H1 (cell line): ENCODE measurements at regions not wholly inside any gene's neighbourhood (a gene's known extent, or its start where the extent isn't known, plus 50 kb on each side); places are given as distances from the start of the nearest gene placed in this dataset.

ENCODE experiments used
- CTCF ChIA-PET: fragments of 300-600 bp; sonication (Branson Sonifier 250); formaldehyde crosslinking; loops from one replicate; lab custom pipeline; 2021; ENCODE audit not compliant: partially characterized antibody; lab: Charles Lee
- POLR2A ChIA-PET: fragments of 300-600 bp; sonication (Branson Sonifier 250); formaldehyde crosslinking; loops from one replicate; lab custom pipeline; 2021; ENCODE audit warnings: inconsistent platforms; ENCODE audit not compliant: partially characterized antibody; lab: Charles Lee
- DNase-seq, 2 experiments: peaks; one replicate each; pipeline versions ENCODE4 v3.0.0 to v3.0.0-alpha.2; 2010 to 2022; ENCODE audit warnings: low spot score in 2 of 2, low read depth in 1 of 2, mixed read lengths in 1 of 2
- FAIRE-seq: peaks from 2 replicates; lab custom pipeline; 2011; peaks lifted over from hg19 to GRCh38; lab: Jason Lieb, UNC
- H2AFZ ChIP-seq: 2 replicates; pipeline ENCODE4 v1.8.1; 2012; ENCODE audit warnings: low read length, inconsistent platforms
- H2AK5ac ChIP-seq: 2 replicates; pipeline ENCODE4 v1.6.1; 2013; ENCODE audit warnings: low read depth, low read length
- H2BK120ac ChIP-seq: replicated peaks from 2 replicates; pipeline ENCODE3; 2013; ENCODE audit warnings: low read depth, low read length, inconsistent platforms
- H2BK12ac ChIP-seq: 2 replicates; pipeline ENCODE4 v1.6.1; 2013; ENCODE audit warnings: low read depth, low read length
- H2BK15ac ChIP-seq: 2 replicates; pipeline ENCODE4 v1.6.1; 2013; ENCODE audit warnings: low read length
- H2BK20ac ChIP-seq: 2 replicates; pipeline ENCODE4 v1.6.1; 2013; ENCODE audit warnings: low read length
- H2BK5ac ChIP-seq: 2 replicates; pipeline ENCODE4 v1.6.1; 2013; ENCODE audit warnings: low read depth, low read length
- H3K14ac ChIP-seq: 2 replicates; pipeline ENCODE4 v1.6.1; 2013; ENCODE audit warnings: inconsistent platforms; ENCODE audit not compliant: insufficient read length
- H3K18ac ChIP-seq: 2 replicates; pipeline ENCODE4 v1.6.1; 2013; ENCODE audit warnings: low read length; ENCODE audit errors: extremely low read depth
- H3K23ac ChIP-seq: 2 replicates; pipeline ENCODE4 v1.6.1; 2013; ENCODE audit warnings: inconsistent platforms; ENCODE audit not compliant: insufficient read length
- H3K23me2 ChIP-seq: 2 replicates; pipeline ENCODE4 v1.6.1; 2013; ENCODE audit warnings: low read depth, low read length
- H3K27ac ChIP-seq: 2 replicates; pipeline ENCODE4 v1.6.1; 2011; ENCODE audit warnings: low read depth, low read length, inconsistent platforms
- H3K27me3 ChIP-seq, 4 experiments: replicated peaks in 1 of 4; 1 replicate in 1 of 4; 2 replicates in 3 of 4; pipeline versions ENCODE4 v1.6.1 to v1.8.1; 2011 to 2013; ENCODE audit warnings: low read length in 3 of 4, mild to moderate bottlenecking in 3 of 4, inconsistent platforms in 2 of 4, mixed read lengths in 2 of 4, moderate library complexity in 1 of 4; ENCODE audit not compliant: control insufficient read depth in 3 of 4, insufficient read depth in 3 of 4; ENCODE audit errors: extremely low read depth in 1 of 4
- H3K36me3 ChIP-seq, 4 experiments: 2 replicates each; pipeline versions ENCODE4 v1.6.1 to v1.8.1; 2011 to 2013; ENCODE audit warnings: mild to moderate bottlenecking in 4 of 4, low read length in 3 of 4, moderate library complexity in 2 of 4, control low read depth in 1 of 4, inconsistent platforms in 1 of 4; ENCODE audit not compliant: insufficient read depth in 4 of 4, control insufficient read depth in 2 of 4
- H3K4ac ChIP-seq: replicated peaks from 2 replicates; pipeline ENCODE3; 2013; ENCODE audit warnings: low read length, low read depth, mixed read lengths, inconsistent platforms; ENCODE audit not compliant: insufficient read length
- H3K4me1 ChIP-seq, 4 experiments: replicated peaks in 1 of 4; 1 replicate in 1 of 4; 2 replicates in 3 of 4; pipeline versions ENCODE4 v1.6.1 to v1.8.1; 2011 to 2013; ENCODE audit warnings: low read length in 3 of 4, inconsistent platforms in 2 of 4, mixed read lengths in 1 of 4; ENCODE audit not compliant: insufficient read depth in 4 of 4, control insufficient read depth in 3 of 4
- H3K4me2 ChIP-seq, 2 experiments: 2 replicates each; pipeline versions ENCODE4 v1.6.1 to v1.8.1; 2011 to 2013; ENCODE audit warnings: low read depth in 2 of 2, low read length in 2 of 2, control low read depth in 1 of 2, inconsistent platforms in 1 of 2, mild to moderate bottlenecking in 1 of 2; ENCODE audit not compliant: insufficient read depth in 1 of 2
- H3K4me3 ChIP-seq, 4 experiments: fragments of 200-600, 300-600 bp in 1 of 4; sonication (generic), shearing (Covaris generic), sonication (Bioruptor Twin) in 1 of 4; 2 replicates each; pipeline versions ENCODE4 v1.5.1 to v1.8.1; 2011 to 2016; ENCODE audit warnings: low read length in 4 of 4, low read depth in 3 of 4, control low read depth in 2 of 4, inconsistent platforms in 2 of 4, mild to moderate bottlenecking in 2 of 4, mixed read lengths in 1 of 4, moderate library complexity in 1 of 4; ENCODE audit not compliant: insufficient read depth in 2 of 4; ENCODE audit errors: extremely low read depth in 1 of 4
- H3K56ac ChIP-seq: replicated peaks from 2 replicates; pipeline ENCODE3; 2013; ENCODE audit warnings: low read depth, mild to moderate bottlenecking, mixed read lengths, low read length, inconsistent platforms; ENCODE audit not compliant: insufficient read length
- H3K79me1 ChIP-seq: 2 replicates; pipeline ENCODE4 v1.6.1; 2013; ENCODE audit warnings: low read depth, low read length, control low read depth
- H3K79me2 ChIP-seq, 2 experiments: 2 replicates each; pipeline versions ENCODE4 v1.6.1 to v1.8.1; 2012 to 2013; ENCODE audit warnings: low read length in 2 of 2, mild to moderate bottlenecking in 2 of 2, inconsistent platforms in 1 of 2; ENCODE audit not compliant: insufficient read depth in 2 of 2, control insufficient read depth in 1 of 2
- H3K9ac ChIP-seq, 4 experiments: replicated peaks in 1 of 4; 1 replicate in 1 of 4; 2 replicates in 3 of 4; pipeline versions ENCODE4 v1.6.1 to v1.8.1; 2011 to 2013; ENCODE audit warnings: low read depth in 3 of 4, low read length in 3 of 4, control low read depth in 2 of 4, mild to moderate bottlenecking in 2 of 4, moderate library complexity in 2 of 4, inconsistent platforms in 1 of 4; ENCODE audit errors: extremely low read depth in 1 of 4
- H3K9me3 ChIP-seq, 2 experiments: 2 replicates each; pipeline versions ENCODE4 v1.6.1 to v1.8.1; 2012 to 2013; ENCODE audit warnings: mild to moderate bottlenecking in 2 of 2, moderate library complexity in 2 of 2, control low read depth in 1 of 2, inconsistent platforms in 1 of 2, low read depth in 1 of 2, low read length in 1 of 2, mixed read lengths in 1 of 2; ENCODE audit not compliant: insufficient read depth in 2 of 2
- H4K20me1 ChIP-seq, 2 experiments: replicated peaks in 1 of 2; 2 replicates each; pipeline versions ENCODE3 to v1.8.1; 2011 to 2013; ENCODE audit warnings: inconsistent platforms in 2 of 2, low read length in 2 of 2, mild to moderate bottlenecking in 1 of 2; ENCODE audit not compliant: insufficient read depth in 2 of 2, control insufficient read depth in 1 of 2
- H4K5ac ChIP-seq: 2 replicates; pipeline ENCODE4 v1.6.1; 2013; ENCODE audit warnings: low read length, low read depth, mixed read lengths, inconsistent platforms; ENCODE audit not compliant: insufficient read length
- H4K8ac ChIP-seq: 2 replicates; pipeline ENCODE4 v1.8.0; 2013; ENCODE audit warnings: mild to moderate bottlenecking, moderate library complexity, low read length, inconsistent platforms; ENCODE audit not compliant: insufficient read depth; ENCODE audit errors: extremely low read depth
- H4K91ac ChIP-seq: replicated peaks from 2 replicates; pipeline ENCODE3; 2013; ENCODE audit warnings: low read length, mixed read lengths, inconsistent platforms; ENCODE audit not compliant: insufficient read length
- GABPA ChIP-seq: IDR thresholded peaks from 2 replicates; pipeline ENCODE4 v1.6.1; 2011; ENCODE audit warnings: mild to moderate bottlenecking, low read length, moderate library complexity, borderline replicate concordance; ENCODE audit not compliant: insufficient read depth
- HDAC6 ChIP-seq: IDR thresholded peaks from one replicate; pipeline ENCODE4 v1.7.1; 2012; ENCODE audit warnings: low read depth, mild to moderate bottlenecking, inconsistent platforms, low read length, moderate library complexity
- NRF1 ChIP-seq: IDR thresholded peaks from 2 replicates; pipeline ENCODE4 v1.6.1; 2011; ENCODE audit warnings: mild to moderate bottlenecking, low read depth, low read length, improper control_type of control experiment
- RBBP5 ChIP-seq: IDR thresholded peaks from 2 replicates; pipeline ENCODE4 v1.7.1; 2012; ENCODE audit warnings: low read depth, mild to moderate bottlenecking, inconsistent platforms, low read length, moderate library complexity, borderline replicate concordance
- RFX5 ChIP-seq: IDR thresholded peaks from 2 replicates; pipeline ENCODE4 v1.6.1; 2011; ENCODE audit warnings: low read depth, low read length, improper control_type of control experiment, borderline replicate concordance

DNA sequence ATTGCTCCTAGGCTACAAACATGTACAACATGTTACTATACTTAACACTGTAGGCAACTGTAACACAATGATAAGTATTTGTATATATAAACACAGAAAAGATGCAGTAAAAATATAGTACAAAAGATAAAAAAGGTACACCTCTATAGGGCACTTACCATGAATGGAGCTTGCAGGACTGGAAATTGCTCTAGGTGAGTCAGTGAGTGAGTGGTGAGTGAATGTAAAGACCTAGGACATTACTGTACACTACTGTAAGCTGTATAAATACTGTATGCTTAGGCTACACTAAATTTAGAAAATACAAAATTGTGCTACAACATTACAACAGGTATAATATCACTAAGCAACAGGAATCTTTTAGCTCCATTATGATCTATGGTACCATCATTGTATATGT, 312.0 kb upstream of the PREP start:
- H3K18ac ChIP-seq = no peak overlapping the region
- H2BK12ac ChIP-seq = no peak overlapping the region
- H3K4ac ChIP-seq = no peak overlapping the region
- no peak overlapping the region for H2BK15ac ChIP-seq
- H3K23me2 ChIP-seq = no peaks in the 10 kb centered on the region
- peaks cover 0 to 2% (median 0%) of the 10 kb centered on the region in 4 experiments; a peak in 1 of 8 replicates for H3K36me3 ChIP-seq
- H3K14ac ChIP-seq = no peak overlapping the region
- no peak overlapping the region for H2BK20ac ChIP-seq
- H4K20me1 ChIP-seq = no peaks in the 10 kb centered on the region
- ChIA-PET CTCF (interaction anchor here (0.5 to 1.4 kb wide), 4 partner anchors 12 to 283 kb away, joined by 3 to 4 read pairs (median 4); no protein-coding TSS in a partner anchor), POLR2A (interaction anchor here (1.3 kb wide), 1 partner anchor 312 kb away, joined by 3 read pairs; the partner anchor contains the start of gene PREP)
- no peak overlapping the region for H3K4me2 ChIP-seq
- no peak overlapping the region for H3K4me3 ChIP-seq
- H3K27ac ChIP-seq = no peak overlapping the region
- H2AK5ac ChIP-seq = no peak overlapping the region
- TF ChIP-seq HDAC6 = no peak
- no peak for TF ChIP-seq NRF1
- TF ChIP-seq GABPA = no peak
- no peak for TF ChIP-seq RFX5
- no peak for TF ChIP-seq RBBP5
- H3K23ac ChIP-seq = no peak overlapping the region
- H3K27me3 ChIP-seq = no peaks in the 10 kb centered on the region
- no peak overlapping the region for H2BK120ac ChIP-seq
- no peak for FAIRE-seq
- peaks cover 5 to 9% of the 10 kb centered on the region in 2 experiments; a peak in 3 of 4 replicates for H3K9me3 ChIP-seq
- H4K91ac ChIP-seq = no peak overlapping the region
- H2AFZ ChIP-seq = no peak overlapping the region
- no peaks in the 10 kb centered on the region for H3K79me1 ChIP-seq
- H4K8ac ChIP-seq = no peak overlapping the region
- no peak overlapping the region for H3K56ac ChIP-seq
- H3K9ac ChIP-seq = no peak overlapping the region
- H4K5ac ChIP-seq = no peak overlapping the region
- no peak for DNase-seq
- no peaks in the 10 kb centered on the region for H3K79me2 ChIP-seq
- no peaks in the 10 kb centered on the region for H3K4me1 ChIP-seq
- no peak overlapping the region for H2BK5ac ChIP-seq
